Loucy (cell line): ENCODE measurements at regions not wholly inside any gene's neighbourhood (a gene's known extent, or its start where the extent isn't known, plus 50 kb on each side); places are given as distances from the start of the nearest gene placed in this dataset.

Experiments
- H2AFZ ChIP-seq: fragments of 200-600 bp; sonication (generic); 2 replicates; pipeline ENCODE4 v1.6.0; 2016; ENCODE audit warnings: antibody characterized with exemption, mild to moderate bottlenecking, low read length, moderate library complexity
- H3F3A ChIP-seq: fragments of 200-600 bp; 2 replicates; pipeline ENCODE4 v1.6.0; 2016; ENCODE audit warnings: antibody characterized with exemption, low read depth, mild to moderate bottlenecking
- H3K27me3 ChIP-seq: fragments of 200-600 bp; sonication (generic); 2 replicates; pipeline ENCODE4 v1.6.1; 2014; ENCODE audit warnings: low read length, mild to moderate bottlenecking; ENCODE audit not compliant: insufficient read depth, poor library complexity, severe bottlenecking
- H3K36me3 ChIP-seq: fragments of 200-600 bp; sonication (generic); 2 replicates; pipeline ENCODE4 v1.6.1; 2016; ENCODE audit warnings: low read length; ENCODE audit not compliant: insufficient read depth
- H3K4me1 ChIP-seq: fragments of 200-600 bp; sonication (generic); 2 replicates; pipeline ENCODE4 v1.5.1; 2014; ENCODE audit warnings: low read length, mild to moderate bottlenecking; ENCODE audit not compliant: insufficient read depth, poor library complexity, severe bottlenecking
- H3K4me2 ChIP-seq: fragments of 200-600 bp; sonication (generic); 2 replicates; pipeline ENCODE4 v1.6.0; 2014; ENCODE audit warnings: antibody characterized with exemption, low read length, low read depth, mild to moderate bottlenecking; ENCODE audit not compliant: poor library complexity, severe bottlenecking
- H3K4me3 ChIP-seq: fragments of 200-600 bp; sonication (generic); 2 replicates; pipeline ENCODE4 v1.5.1; 2014; ENCODE audit warnings: low read length, mild to moderate bottlenecking, mixed read lengths; ENCODE audit not compliant: poor library complexity, severe bottlenecking
- H3K79me2 ChIP-seq: fragments of 200-600 bp; sonication (generic); 2 replicates; pipeline ENCODE4 v1.6.1; 2014; ENCODE audit warnings: low read length; ENCODE audit not compliant: insufficient read depth
- H3K9ac ChIP-seq: fragments of 200-600 bp; sonication (generic); 2 replicates; pipeline ENCODE4 v1.6.0; 2014; ENCODE audit warnings: mild to moderate bottlenecking, low read depth, low read length, moderate library complexity; ENCODE audit not compliant: poor library complexity, severe bottlenecking
- H3K9me2 ChIP-seq: fragments of 200-600 bp; sonication (generic); replicated peaks from 2 replicates; pipeline ENCODE4 v1.6.1; 2016; ENCODE audit warnings: low read depth, low read length, mixed read lengths
- H3K9me3 ChIP-seq: fragments of 200-600 bp; sonication (generic); 2 replicates; pipeline ENCODE4 v1.6.1; 2014; ENCODE audit warnings: mild to moderate bottlenecking, antibody characterized with exemption, low read length, low read depth; ENCODE audit not compliant: insufficient read depth
- H4K20me1 ChIP-seq: fragments of 200-600 bp; sonication (generic); 2 replicates; pipeline ENCODE4 v1.6.0; 2014; ENCODE audit warnings: antibody characterized with exemption, low read length, mild to moderate bottlenecking; ENCODE audit not compliant: insufficient read depth, poor library complexity, severe bottlenecking
- EZH2phosphoT487 ChIP-seq: fragments of 200-600 bp; IDR thresholded peaks from 2 replicates; pipeline ENCODE4 v1.6.1; 2018; ENCODE audit warnings: antibody characterized with exemption, mild to moderate bottlenecking, moderate library complexity, borderline replicate concordance
- TF ChIP-seq, protein P1 (sequence below): fragments of 200-600 bp; sonication (generic); conservative IDR thresholded peaks from 2 replicates; pipeline ENCODE4 v1.5.1; 2014; ENCODE audit warnings: mild to moderate bottlenecking, antibody characterized with exemption, low read length

GRCh38 chr15:39250460-39251186, 330.3 kb upstream of the THBS1 start:
- peak overlapping the region; percentile 67 for H3K4me2 ChIP-seq
- TF ChIP-seq, protein P1, sequence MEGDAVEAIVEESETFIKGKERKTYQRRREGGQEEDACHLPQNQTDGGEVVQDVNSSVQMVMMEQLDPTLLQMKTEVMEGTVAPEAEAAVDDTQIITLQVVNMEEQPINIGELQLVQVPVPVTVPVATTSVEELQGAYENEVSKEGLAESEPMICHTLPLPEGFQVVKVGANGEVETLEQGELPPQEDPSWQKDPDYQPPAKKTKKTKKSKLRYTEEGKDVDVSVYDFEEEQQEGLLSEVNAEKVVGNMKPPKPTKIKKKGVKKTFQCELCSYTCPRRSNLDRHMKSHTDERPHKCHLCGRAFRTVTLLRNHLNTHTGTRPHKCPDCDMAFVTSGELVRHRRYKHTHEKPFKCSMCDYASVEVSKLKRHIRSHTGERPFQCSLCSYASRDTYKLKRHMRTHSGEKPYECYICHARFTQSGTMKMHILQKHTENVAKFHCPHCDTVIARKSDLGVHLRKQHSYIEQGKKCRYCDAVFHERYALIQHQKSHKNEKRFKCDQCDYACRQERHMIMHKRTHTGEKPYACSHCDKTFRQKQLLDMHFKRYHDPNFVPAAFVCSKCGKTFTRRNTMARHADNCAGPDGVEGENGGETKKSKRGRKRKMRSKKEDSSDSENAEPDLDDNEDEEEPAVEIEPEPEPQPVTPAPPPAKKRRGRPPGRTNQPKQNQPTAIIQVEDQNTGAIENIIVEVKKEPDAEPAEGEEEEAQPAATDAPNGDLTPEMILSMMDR = no peak
- no peak for TF ChIP-seq EZH2phosphoT487
- H2AFZ ChIP-seq = peak overlapping the region; percentile 63
- H4K20me1 ChIP-seq = no peaks in the 10 kb centered on the region
- H3K9ac ChIP-seq = peak overlapping the region; percentile 40
- H3F3A ChIP-seq = no peaks in the 10 kb centered on the region
- H3K4me1 ChIP-seq = peaks cover 23% of the 10 kb centered on the region
- no peaks in the 10 kb centered on the region for H3K27me3 ChIP-seq
- H3K4me3 ChIP-seq = peak overlapping the region; percentile 45
- no peaks in the 10 kb centered on the region for H3K79me2 ChIP-seq
- H3K9me2 ChIP-seq = no peaks in the 10 kb centered on the region
- no peaks in the 10 kb centered on the region for H3K36me3 ChIP-seq
- no peaks in the 10 kb centered on the region for H3K9me3 ChIP-seq

DNA sequence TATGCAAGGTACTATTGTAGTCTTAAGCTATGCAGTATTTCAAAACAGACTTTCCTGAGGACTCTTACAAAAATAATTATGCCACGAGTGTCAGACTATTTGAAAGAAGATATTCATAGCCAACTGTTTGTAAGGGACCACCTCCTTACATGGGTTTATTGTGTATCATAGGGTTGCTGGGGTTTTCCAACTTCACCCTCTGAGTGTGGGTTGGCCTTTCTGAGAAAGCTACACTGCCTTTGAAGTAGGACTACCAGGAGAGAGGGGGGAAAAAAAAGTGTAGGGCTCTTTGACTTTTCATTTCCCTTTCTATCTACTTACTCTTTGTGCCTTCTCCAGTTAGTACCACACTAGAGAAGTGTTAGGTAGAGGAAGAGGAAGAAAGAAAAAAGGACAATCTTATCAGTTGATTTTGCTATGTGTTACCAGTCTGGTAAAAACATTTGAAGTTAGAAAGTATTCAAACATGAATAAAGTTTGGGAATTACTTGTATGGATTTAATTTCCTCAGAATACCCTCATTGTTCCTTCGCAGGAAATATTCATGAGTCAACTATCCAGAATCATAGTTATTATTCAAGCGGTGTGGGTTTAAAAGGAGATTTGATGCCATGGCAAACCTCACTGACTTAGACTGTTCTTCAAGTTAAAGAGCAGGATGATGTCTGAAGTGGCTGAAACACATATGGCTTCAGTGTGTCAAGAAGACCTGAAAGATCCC, 329.3 kb upstream of the THBS1 start:
- no peak overlapping the region for H3K9ac ChIP-seq
- no peaks in the 10 kb centered on the region for H3K9me2 ChIP-seq
- H3K36me3 ChIP-seq = no peaks in the 10 kb centered on the region
- no peaks in the 10 kb centered on the region for H3K27me3 ChIP-seq
- no peaks in the 10 kb centered on the region for H3K9me3 ChIP-seq
- TF ChIP-seq EZH2phosphoT487 = no peak
- H3K79me2 ChIP-seq = no peaks in the 10 kb centered on the region
- H4K20me1 ChIP-seq = no peaks in the 10 kb centered on the region
- H3F3A ChIP-seq = no peaks in the 10 kb centered on the region
- H3K4me2 ChIP-seq = peak overlapping the region; percentile 67
- H3K4me1 ChIP-seq = peaks cover 23% of the 10 kb centered on the region
- H3K4me3 ChIP-seq = peak overlapping the region; percentile 45
- peak overlapping the region; percentile 43; the same call in 1 of the 2 replicates for H2AFZ ChIP-seq

DNA sequence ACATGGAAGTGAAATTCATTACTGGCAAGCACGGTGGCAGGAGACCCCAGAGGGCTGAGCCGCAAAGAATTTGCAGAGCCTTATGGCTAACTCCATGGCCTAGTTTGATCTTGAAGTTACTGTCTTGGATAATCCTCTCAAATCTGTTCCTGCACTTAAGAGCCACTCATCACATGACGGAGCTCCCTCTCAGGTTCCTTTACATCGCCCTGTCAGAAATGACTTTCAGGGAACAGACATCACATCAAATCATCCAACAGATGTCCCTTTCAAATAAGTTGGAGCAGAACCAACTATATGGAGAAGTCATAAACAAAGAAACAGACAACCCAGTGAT, 328.8 kb upstream of the THBS1 start:
- TF ChIP-seq, protein P1 = no peak
- no peak for TF ChIP-seq EZH2phosphoT487
- H3K9ac ChIP-seq = no peak overlapping the region
- H3K27me3 ChIP-seq = no peaks in the 10 kb centered on the region
- no peaks in the 10 kb centered on the region for H4K20me1 ChIP-seq
- no peaks in the 10 kb centered on the region for H3K79me2 ChIP-seq
- no peaks in the 10 kb centered on the region for H3K9me3 ChIP-seq
- H3K4me1 ChIP-seq = peaks cover 23% of the 10 kb centered on the region
- H3F3A ChIP-seq = no peaks in the 10 kb centered on the region
- no peak overlapping the region for H3K4me3 ChIP-seq
- H3K9me2 ChIP-seq = no peaks in the 10 kb centered on the region
- H2AFZ ChIP-seq = no peak overlapping the region
- peak overlapping the region; percentile 67 for H3K4me2 ChIP-seq
- H3K36me3 ChIP-seq = no peaks in the 10 kb centered on the region
